ENCODE measurements at regions not wholly inside any gene's neighbourhood (a gene's known extent, or its start where the extent isn't known, plus 50 kb on each side); places are given as distances from the start of the nearest gene placed in this dataset.

- DNase-seq (ENCODE audit: low read depth, low spot score) = no peak
- Histone ChIP-seq H3K9me3 (ENCODE audit: control insufficient read depth, insufficient read depth, low read length) (no peaks in the 10 kb centered on the region), H3K4me3 (ENCODE audit: low read depth, low read length) (no peak overlapping the region), H3K27ac (ENCODE audit: low read depth, low read length) (no peak overlapping the region), H3K27me3 (ENCODE audit: control insufficient read depth, insufficient read depth, low read length) (no peaks in the 10 kb centered on the region)
- TF ChIP-seq CTCF (IDR thresholded peaks at IDR 0.05; ENCODE audit: low read depth, low read length) = no peak
- ChIA-PET CTCF (interaction anchor here (1.4 kb wide), 1 partner anchor 54 kb away, joined by 4 read pairs; no protein-coding TSS in a partner anchor), POLR2A (no interaction called here)
Observed at GRCh38 chr18:42168487-42168886, 213.5 kb downstream of the PIK3C3 start.

- no peak for TF ChIP-seq CTCF (IDR thresholded peaks at IDR 0.05; ENCODE audit: low read depth, low read length)
- H3K9me3 ChIP-seq (ENCODE audit: control insufficient read depth, insufficient read depth, low read length) = no peaks in the 10 kb centered on the region
- ChIA-PET CTCF (interaction anchor here (1.4 kb wide), 1 partner anchor 54 kb away, joined by 4 read pairs; no protein-coding TSS in a partner anchor), POLR2A (no interaction called here)
- DNase-seq (ENCODE audit: low read depth, low spot score) = no peak
- H3K27ac ChIP-seq (ENCODE audit: low read depth, low read length) = no peak overlapping the region
- no peaks in the 10 kb centered on the region for H3K27me3 ChIP-seq (ENCODE audit: control insufficient read depth, insufficient read depth, low read length)
- H3K4me3 ChIP-seq (ENCODE audit: low read depth, low read length) = no peak overlapping the region
Observed at GRCh38 chr18:42168907-42169306, 213.9 kb downstream of the PIK3C3 start.

GRCh38 chr18:42174909-42175308 lies 219.9 kb downstream of the PIK3C3 start:
- Histone ChIP-seq H3K27ac (ENCODE audit: low read depth, low read length) (no peak overlapping the region), H3K4me3 (ENCODE audit: low read depth, low read length) (no peak overlapping the region), H3K9me3 (ENCODE audit: control insufficient read depth, insufficient read depth, low read length) (no peaks in the 10 kb centered on the region), H3K27me3 (ENCODE audit: control insufficient read depth, insufficient read depth, low read length) (no peaks in the 10 kb centered on the region)
- TF ChIP-seq CTCF (IDR thresholded peaks at IDR 0.05; ENCODE audit: low read depth, low read length) = no peak
- POLR2A ChIA-PET = no interaction called here
- CTCF ChIA-PET = no interaction called here
- no peak for DNase-seq (ENCODE audit: low read depth, low spot score)

GRCh38 chr18:42176599-42176998 lies 221.6 kb downstream of the PIK3C3 start:
- DNase-seq (ENCODE audit: low read depth, low spot score) = no peak
- H3K4me3 ChIP-seq (ENCODE audit: low read depth, low read length) = no peak overlapping the region
- no peak for TF ChIP-seq CTCF (IDR thresholded peaks at IDR 0.05; ENCODE audit: low read depth, low read length)
- CTCF ChIA-PET = no interaction called here
- no peaks in the 10 kb centered on the region for H3K9me3 ChIP-seq (ENCODE audit: control insufficient read depth, insufficient read depth, low read length)
- no peaks in the 10 kb centered on the region for H3K27me3 ChIP-seq (ENCODE audit: control insufficient read depth, insufficient read depth, low read length)
- POLR2A ChIA-PET = no interaction called here
- H3K27ac ChIP-seq (ENCODE audit: low read depth, low read length) = no peak overlapping the region

- no peak for DNase-seq (ENCODE audit: low read depth, low spot score)
- no peaks in the 10 kb centered on the region for H3K27me3 ChIP-seq (ENCODE audit: control insufficient read depth, insufficient read depth, low read length)
- ChIA-PET CTCF (no interaction called here), POLR2A (no interaction called here)
- H3K9me3 ChIP-seq (ENCODE audit: control insufficient read depth, insufficient read depth, low read length) = no peaks in the 10 kb centered on the region
- no peak overlapping the region for H3K27ac ChIP-seq (ENCODE audit: low read depth, low read length)
- no peak overlapping the region for H3K4me3 ChIP-seq (ENCODE audit: low read depth, low read length)
- no peak for TF ChIP-seq CTCF (IDR thresholded peaks at IDR 0.05; ENCODE audit: low read depth, low read length)
Observed at GRCh38 chr18:42177390-42177789, 222.4 kb downstream of the PIK3C3 start.
